ENCODE measurements at regions not wholly inside any gene's neighbourhood (a gene's known extent, or its start where the extent isn't known, plus 50 kb on each side); places are given as distances from the start of the nearest gene placed in this dataset.

- TF ChIP-seq, protein P1, sequence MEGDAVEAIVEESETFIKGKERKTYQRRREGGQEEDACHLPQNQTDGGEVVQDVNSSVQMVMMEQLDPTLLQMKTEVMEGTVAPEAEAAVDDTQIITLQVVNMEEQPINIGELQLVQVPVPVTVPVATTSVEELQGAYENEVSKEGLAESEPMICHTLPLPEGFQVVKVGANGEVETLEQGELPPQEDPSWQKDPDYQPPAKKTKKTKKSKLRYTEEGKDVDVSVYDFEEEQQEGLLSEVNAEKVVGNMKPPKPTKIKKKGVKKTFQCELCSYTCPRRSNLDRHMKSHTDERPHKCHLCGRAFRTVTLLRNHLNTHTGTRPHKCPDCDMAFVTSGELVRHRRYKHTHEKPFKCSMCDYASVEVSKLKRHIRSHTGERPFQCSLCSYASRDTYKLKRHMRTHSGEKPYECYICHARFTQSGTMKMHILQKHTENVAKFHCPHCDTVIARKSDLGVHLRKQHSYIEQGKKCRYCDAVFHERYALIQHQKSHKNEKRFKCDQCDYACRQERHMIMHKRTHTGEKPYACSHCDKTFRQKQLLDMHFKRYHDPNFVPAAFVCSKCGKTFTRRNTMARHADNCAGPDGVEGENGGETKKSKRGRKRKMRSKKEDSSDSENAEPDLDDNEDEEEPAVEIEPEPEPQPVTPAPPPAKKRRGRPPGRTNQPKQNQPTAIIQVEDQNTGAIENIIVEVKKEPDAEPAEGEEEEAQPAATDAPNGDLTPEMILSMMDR (IDR thresholded peaks at IDR 0.05; ENCODE audit: poor library complexity) = no peak
- TF ChIP-seq EZH2 (IDR thresholded peaks at IDR 0.05; ENCODE audit: borderline replicate concordance) = no peak
Measured at GRCh38 chr4:101693842-101694398, 96.6 kb upstream of the BANK1 start.
